ENCODE measurements at regions not wholly inside any gene's neighbourhood (a gene's known extent, or its start where the extent isn't known, plus 50 kb on each side); places are given as distances from the start of the nearest gene placed in this dataset.

DNA sequence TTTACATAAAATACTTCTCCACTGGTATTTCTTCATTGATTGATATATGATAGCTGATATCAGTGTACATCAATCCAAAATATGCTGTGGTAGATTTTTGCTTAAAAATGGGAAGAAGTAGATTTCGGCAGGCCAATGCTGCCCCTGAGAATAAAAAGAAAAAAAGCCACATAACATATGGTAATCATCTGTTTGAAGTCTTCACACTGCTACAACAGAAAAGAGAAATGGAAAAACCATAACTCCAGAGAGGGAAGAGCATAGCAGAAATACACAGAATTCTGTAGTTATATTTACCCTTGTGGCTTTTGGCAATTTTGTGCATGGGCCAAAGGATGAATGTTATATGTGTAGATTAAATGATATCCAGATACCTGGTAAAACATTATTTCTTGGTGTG is 143.1 kb upstream of the KCNMB2 start:
- Histone ChIP-seq H3K36me3 (ENCODE audit: control insufficient read depth in 2 of 4, insufficient read depth in 4 of 4, low read length in 3 of 4) (no peaks in the 10 kb centered on the region), H3K4me3 (ENCODE audit: extremely low read depth in 1 of 4, insufficient read depth in 2 of 4, low read depth in 3 of 4, low read length in 4 of 4) (no peak overlapping the region), H3K4ac (replicated peaks; ENCODE audit: insufficient read length, low read depth, low read length) (no peak overlapping the region), H4K91ac (replicated peaks; ENCODE audit: insufficient read length, low read length) (no peak overlapping the region), H3K56ac (replicated peaks; ENCODE audit: insufficient read length, low read depth, low read length) (no peak overlapping the region), H2BK120ac (replicated peaks; ENCODE audit: low read depth, low read length) (no peak overlapping the region), H4K8ac (ENCODE audit: extremely low read depth, insufficient read depth, low read length) (no peak overlapping the region), H2BK15ac (ENCODE audit: low read length) (no peak overlapping the region), H3K23me2 (ENCODE audit: low read depth, low read length) (no peaks in the 10 kb centered on the region), H3K9me3 (ENCODE audit: insufficient read depth in 2 of 2, low read depth in 1 of 2, low read length in 1 of 2) (no peaks in the 10 kb centered on the region), H3K79me1 (ENCODE audit: low read depth, low read length) (no peaks in the 10 kb centered on the region), H3K9ac (replicated peaks in 1 of 4; ENCODE audit: extremely low read depth in 1 of 4, low read depth in 3 of 4, low read length in 3 of 4) (no peak overlapping the region), H3K27ac (ENCODE audit: low read depth, low read length) (no peak overlapping the region), H4K5ac (ENCODE audit: insufficient read length, low read depth, low read length) (no peak overlapping the region), H3K4me1 (replicated peaks in 1 of 4; ENCODE audit: control insufficient read depth in 3 of 4, insufficient read depth in 4 of 4, low read length in 3 of 4) (no peaks in the 10 kb centered on the region), H3K27me3 (replicated peaks in 1 of 4; ENCODE audit: control insufficient read depth in 3 of 4, extremely low read depth in 1 of 4, insufficient read depth in 3 of 4, low read length in 3 of 4) (no peaks in the 10 kb centered on the region), H2BK20ac (ENCODE audit: low read length) (no peak overlapping the region), H4K20me1 (replicated peaks in 1 of 2; ENCODE audit: control insufficient read depth in 1 of 2, insufficient read depth in 2 of 2, low read length in 2 of 2) (no peaks in the 10 kb centered on the region), H2BK12ac (ENCODE audit: low read depth, low read length) (no peak overlapping the region), H2BK5ac (ENCODE audit: low read depth, low read length) (no peak overlapping the region), H3K18ac (ENCODE audit: extremely low read depth, low read length) (no peak overlapping the region), H2AFZ (ENCODE audit: low read length) (no peak overlapping the region), H3K23ac (ENCODE audit: insufficient read length) (no peak overlapping the region), H3K4me2 (ENCODE audit: insufficient read depth in 1 of 2, low read depth in 2 of 2, low read length in 2 of 2) (no peak overlapping the region), H3K14ac (ENCODE audit: insufficient read length) (no peak overlapping the region), H2AK5ac (ENCODE audit: low read depth, low read length) (no peak overlapping the region), H3K79me2 (ENCODE audit: control insufficient read depth in 1 of 2, insufficient read depth in 2 of 2, low read length in 2 of 2) (no peaks in the 10 kb centered on the region)
- ChIA-PET CTCF (ENCODE audit: partially characterized antibody) (interaction anchor here (3.0 kb wide), 1 partner anchor 7 kb away, joined by 16 read pairs; no protein-coding TSS in a partner anchor), POLR2A (ENCODE audit: partially characterized antibody) (no interaction called here)
- FAIRE-seq, result no peak
- no peak for DNase-seq (ENCODE audit: low read depth in 1 of 2, low spot score in 2 of 2)
- WGBS, 2 experiments (ENCODE audit: extremely low coverage in 1 of 2, insufficient coverage in 1 of 2, insufficient read length in 1 of 2, insufficient replicate concordance in 2 of 2, low coverage in 1 of 2, low lambda C conversion rate in 2 of 2, missing lambda C conversion rate in 1 of 2), result 100% methylated on average over 1 of the region's 1 CpG; no CpG with 5 or more reads in 1 of the 2 experiments
- TF ChIP-seq, protein P1, sequence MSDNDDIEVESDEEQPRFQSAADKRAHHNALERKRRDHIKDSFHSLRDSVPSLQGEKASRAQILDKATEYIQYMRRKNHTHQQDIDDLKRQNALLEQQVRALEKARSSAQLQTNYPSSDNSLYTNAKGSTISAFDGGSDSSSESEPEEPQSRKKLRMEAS (IDR thresholded peaks at IDR 0.05), result no peak
- TF ChIP-seq ZNF274 (IDR thresholded peaks at IDR 0.05; ENCODE audit: borderline replicate concordance, extremely low read depth, low read length) (no peak), NRF1 (IDR thresholded peaks at IDR 0.05; ENCODE audit: low read depth, low read length) (no peak), TAF1 (IDR thresholded peaks at IDR 0.05; ENCODE audit: low read depth, low read length) (no peak)
- TF ChIP-seq, protein P2, sequence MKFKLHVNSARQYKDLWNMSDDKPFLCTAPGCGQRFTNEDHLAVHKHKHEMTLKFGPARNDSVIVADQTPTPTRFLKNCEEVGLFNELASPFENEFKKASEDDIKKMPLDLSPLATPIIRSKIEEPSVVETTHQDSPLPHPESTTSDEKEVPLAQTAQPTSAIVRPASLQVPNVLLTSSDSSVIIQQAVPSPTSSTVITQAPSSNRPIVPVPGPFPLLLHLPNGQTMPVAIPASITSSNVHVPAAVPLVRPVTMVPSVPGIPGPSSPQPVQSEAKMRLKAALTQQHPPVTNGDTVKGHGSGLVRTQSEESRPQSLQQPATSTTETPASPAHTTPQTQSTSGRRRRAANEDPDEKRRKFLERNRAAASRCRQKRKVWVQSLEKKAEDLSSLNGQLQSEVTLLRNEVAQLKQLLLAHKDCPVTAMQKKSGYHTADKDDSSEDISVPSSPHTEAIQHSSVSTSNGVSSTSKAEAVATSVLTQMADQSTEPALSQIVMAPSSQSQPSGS (IDR thresholded peaks at IDR 0.05; ENCODE audit: low read length), result no peak
